ENCODE measurements at regions not wholly inside any gene's neighbourhood (a gene's known extent, or its start where the extent isn't known, plus 50 kb on each side); places are given as distances from the start of the nearest gene placed in this dataset.
"Not testable (repeated sequence)": the region's sequence is repeated elsewhere in the genome, so short reads cannot be mapped to it uniquely, and the experiment has no call there.

DNA sequence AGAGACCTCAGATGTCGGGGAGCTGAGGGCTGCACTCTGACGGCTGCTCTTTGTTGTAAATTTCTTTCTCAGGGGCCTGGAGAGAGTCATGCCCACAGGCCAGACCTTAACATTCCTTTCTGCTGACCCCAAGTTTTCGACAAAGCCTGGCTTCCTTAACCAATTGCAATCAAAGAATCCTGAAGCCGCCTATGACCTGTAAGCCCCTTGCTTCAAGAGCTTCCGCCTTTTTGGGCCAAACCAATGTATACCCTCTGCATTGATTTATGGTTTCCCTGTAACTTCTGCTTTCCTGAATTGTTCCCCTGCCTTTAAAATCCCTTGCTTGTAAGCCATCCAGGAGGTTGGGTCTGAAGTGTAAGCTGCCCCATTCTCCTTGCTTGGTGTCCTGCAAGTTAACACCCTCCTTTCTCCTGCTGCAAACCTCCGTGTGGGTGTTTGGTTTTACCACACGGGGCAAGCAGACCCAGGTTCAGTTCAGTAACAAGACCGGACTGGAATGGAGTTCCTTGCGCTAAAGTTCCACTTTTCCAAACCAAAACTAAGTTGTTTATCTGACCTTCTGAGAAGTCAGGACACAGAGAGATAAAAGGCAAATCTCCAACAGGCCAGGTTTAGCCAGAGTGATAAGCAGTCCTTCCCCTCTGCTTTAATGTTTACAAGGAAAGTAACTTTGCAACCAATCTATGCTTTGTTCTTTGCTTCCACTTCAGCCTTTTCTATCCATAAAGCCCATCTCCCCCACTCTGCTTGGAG is 141.6 kb downstream of the KCNJ12 start:
- DNase-seq: no peak

DNA sequence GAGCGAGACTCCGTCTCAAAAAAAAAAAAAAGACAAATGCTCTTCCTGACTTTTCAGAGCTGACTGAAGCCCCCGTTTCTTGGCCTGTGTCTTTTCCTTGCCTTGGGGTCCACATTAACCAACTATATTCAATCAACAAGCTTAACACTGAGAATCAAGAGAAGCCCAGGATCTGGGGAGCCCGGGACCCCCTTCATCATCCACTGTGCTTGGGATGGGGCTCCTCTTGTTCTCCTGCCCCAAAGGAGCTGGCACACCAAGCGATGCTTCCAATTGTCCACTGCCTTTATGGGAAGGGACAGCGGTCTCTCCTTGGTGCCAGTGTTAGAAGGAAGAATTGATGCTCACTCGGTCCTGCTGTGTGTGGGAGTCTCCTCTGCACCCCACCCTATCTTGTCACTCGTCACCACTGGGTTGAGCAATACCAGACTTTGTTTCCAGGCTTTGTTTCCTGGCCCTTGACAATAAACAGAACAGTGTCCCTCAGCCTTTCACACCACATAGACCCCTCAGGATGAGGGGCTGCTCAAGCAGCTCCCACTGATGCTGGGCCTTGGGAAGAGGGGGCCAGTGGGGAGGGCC is 146.7 kb downstream of the KCNJ12 start:
- no peak for DNase-seq

DNA sequence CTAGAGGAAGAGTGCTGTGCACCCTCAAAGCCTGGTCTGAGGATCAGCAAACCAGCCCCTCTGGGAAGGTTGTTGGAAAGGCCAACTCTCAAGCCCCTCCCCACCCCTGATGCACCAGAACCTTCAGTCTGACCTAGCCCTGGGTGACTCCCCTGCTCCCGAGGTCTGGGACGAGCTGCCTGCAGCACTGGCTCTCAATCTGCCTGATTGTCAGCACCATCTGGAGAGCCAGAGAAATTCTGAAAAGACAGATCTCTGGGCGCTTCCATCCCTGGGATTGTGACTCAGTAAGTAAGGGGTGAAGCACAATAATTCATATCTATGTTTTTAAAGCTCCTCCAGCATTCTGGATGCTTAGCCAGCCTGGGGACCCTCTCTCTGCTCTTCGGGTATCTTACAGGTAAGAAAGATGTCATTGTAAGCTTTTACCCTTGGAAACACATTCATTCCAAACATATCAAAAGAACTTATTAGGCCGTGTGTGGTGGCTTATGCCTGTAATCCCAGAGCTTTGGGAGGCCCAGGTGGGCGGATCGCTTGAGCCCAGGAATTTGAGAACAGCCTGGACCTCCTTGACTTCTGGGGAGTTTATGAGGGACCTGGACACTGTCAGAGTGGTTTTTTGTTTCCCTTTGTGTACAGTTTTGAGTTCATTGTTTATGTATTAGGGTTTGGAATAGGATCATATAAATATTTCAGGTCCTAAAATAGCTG is 147.5 kb downstream of the KCNJ12 start:
- DNase-seq: no peak

DNA sequence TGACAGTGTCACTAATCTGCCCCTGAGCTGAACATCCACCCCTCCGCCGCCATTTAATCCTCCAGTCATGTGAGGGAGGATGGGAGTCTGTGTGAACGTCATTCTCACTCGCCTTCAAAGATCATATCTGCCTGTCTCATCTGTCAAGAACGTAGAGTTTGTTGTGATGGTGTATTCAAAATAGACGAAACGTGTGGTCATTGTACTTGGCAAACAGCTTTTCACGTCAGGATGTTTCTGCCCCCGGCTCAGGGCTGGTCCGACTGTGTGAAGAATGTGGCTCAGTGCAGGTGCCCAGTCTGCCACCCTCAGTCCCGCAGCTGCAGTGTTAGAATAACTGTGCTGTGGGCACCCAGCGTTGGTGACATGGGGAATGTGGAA is 148.0 kb downstream of the KCNJ12 start:
- DNase-seq: no peak

GRCh38 chr17:21525464-21526130 is 149.4 kb downstream of the KCNJ12 start:
- DNase-seq: no peak

- DNase-seq: no peak
Observed at GRCh38 chr17:21528031-21528695, 152.0 kb downstream of the KCNJ12 start.

DNA sequence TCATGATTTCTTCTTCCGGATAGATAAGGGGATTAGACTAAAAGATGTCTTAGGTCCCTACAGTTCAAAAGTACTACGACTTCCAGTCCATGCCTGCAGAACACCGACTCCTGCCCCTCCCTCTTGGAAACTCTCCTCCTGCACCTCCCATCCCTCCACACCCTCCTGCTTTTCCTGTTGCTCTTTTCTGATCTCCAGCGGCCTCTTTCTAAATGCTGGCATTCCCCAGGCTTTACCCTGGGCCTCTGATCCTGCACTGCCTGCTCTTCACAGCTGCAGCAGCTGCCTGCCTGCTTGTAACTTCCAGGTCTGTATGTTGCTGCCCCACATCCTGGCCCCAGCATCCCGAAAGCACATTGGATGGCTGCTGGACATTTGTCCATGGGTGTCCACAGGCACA is 154.2 kb downstream of the KCNJ12 start:
- DNase-seq: no peak

GRCh38 chr17:21530841-21531240 is 154.7 kb downstream of the KCNJ12 start:
- no peak for DNase-seq

DNA sequence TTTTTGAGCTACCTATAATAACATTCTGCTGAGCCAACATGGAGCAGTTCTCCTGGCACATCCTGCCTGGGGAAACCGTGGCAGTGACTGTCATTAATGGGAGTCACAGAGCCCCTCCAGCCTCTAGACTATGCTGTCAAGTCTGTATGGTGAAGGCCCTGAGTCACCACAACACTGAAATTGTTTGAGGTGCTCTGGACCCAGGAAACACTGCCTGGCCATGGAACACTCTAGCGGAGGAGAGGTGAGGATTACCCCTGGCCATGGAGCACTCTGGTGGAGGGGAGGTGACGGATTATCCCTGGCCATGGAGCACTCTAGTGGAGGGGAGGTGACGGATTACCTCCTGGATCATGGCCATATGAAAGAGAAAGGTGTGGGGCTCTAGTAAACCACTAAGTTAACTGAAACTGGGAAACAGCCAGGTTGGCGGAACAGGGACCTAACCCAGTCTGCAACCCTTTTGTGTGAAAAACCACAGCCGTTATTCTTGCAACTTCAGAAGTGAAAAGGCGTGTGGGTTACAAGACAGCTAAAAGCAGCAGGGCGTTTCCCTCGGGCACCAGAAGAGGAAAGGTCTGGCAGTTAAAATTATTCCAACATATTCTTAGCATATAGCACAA is 156.7 kb downstream of the KCNJ12 start:
- DNase-seq: no peak

DNA sequence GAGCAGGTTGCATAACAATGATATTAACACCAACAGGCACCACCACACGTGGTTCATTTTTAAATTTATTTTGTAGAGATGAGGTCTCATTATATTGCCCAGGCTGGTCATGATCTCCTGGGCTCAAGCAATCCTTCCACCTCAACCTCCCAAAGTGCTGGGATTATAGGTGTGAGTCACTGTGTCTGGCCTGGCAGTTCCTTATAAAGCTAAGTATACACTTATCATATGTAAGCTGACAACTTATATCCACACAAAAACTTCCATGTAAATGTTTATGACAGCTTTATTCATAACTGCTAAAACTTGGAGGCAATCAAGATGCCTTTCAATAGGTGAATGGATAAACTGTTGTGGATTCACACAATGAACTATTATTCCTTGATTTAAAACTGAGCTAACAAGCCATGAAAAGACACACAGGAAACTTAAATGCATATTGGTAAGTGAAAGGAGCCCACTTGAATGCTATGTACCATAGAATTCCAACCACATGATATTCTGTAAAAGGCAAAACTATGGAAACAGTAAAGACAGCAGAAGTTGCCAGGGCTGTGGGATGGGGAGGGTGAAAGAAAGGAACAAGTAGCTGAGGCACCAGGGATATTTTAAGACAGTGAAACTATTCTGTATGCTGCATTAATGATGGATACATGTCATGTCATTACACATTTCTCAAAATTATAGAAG is 156.5 kb upstream of the KCNJ18 start:
- DNase-seq: no peak

DNA sequence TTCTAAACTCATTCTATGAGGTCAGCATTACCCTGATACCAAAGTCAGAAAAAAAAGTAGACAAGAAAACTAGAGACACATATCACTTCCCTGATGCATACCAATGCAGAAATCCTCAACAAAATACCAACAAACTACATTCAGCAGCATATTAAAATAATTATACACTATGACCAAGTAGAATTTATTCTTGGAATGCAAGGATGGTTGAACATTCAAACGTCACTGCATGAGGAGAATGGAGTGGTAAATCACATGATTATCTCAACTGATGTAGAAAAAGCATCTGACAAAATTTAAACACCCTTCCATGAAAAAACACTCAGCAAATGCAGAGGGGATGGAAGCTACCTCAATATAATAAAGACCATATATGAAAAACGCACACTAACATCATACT is 155.0 kb upstream of the KCNJ18 start:
- DNase-seq: no peak

GRCh38 chr17:21538615-21539014 is 153.7 kb upstream of the KCNJ18 start:
- no peak for DNase-seq

DNA sequence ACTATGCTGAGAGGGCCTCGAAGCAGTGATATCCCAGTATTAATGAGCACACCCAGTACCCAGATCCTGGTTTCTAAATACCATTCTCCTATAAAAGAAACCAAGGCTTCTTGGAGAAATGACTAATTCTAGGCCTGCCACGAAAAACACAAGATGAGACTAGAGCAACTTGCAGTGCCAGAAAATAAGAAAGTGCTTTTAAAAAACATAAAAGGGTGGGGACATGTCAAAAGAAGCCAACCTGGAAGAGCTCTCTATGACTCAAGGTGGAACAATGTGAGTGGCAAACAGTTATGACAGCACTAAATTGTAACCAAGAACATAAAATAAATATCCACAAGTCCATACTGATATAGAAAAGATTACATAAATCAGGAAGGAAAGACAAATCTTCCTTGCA is 153.2 kb upstream of the KCNJ18 start:
- DNase-seq: no peak

DNA sequence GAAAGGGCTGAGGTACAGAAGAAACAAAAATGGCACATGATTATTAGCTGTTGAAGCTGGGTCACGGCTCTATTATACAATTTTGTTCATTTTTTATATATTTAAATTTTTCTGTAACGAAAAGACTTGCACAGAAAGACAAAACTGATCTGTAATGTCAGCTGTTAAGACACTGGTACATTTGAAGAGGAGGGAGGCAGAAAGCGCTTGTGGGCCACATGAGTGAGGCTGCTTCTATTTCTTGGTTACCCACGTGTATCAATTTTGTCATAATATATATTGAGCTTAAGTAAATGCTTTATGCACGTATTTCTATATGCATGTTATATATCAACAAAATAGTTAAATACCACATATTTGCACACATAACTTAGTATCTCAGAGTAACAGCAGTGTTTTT is 151.8 kb upstream of the KCNJ18 start:
- DNase-seq: no peak

DNA sequence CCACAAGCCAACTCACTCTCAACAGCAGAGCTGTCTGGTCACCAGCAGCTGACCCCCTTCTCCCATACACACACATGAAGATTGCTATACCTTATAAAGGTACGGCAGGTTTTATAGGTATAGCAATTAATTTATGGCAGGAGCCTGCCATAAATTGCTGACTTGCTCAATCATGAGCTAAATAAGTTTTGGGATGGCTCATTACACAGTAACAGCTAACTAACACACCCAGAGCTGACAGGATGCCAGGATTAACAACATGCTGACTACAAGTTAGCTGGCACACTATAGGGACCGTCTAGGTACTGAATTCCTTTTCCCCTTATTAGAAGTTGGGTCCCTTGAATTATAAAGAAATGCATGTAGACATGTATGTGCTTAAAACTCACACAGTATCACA is 150.3 kb upstream of the KCNJ18 start:
- DNase-seq: no peak

DNA sequence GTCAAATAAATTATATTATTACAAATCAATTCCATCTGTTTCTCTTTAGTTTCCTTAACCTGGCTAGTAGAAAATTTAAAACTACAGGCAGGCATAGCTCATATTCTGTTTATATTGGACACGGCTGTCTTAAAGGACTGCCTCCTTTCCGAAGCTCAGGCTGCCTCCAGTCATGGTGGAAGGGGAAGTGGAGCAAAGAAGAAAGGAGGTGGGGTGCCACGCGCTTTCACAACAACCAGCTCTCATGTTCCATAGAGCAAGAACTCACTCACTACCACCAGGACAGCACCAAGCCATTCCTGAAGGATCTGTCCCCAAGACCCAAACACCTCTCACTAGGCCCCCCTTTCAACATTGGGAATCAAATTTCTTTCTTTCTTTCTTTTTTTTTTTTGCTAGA is 149.3 kb upstream of the KCNJ18 start:
- DNase-seq: no peak

- no peak for DNase-seq
Observed at GRCh38 chr17:21545064-21545463, 147.3 kb upstream of the KCNJ18 start.

DNA sequence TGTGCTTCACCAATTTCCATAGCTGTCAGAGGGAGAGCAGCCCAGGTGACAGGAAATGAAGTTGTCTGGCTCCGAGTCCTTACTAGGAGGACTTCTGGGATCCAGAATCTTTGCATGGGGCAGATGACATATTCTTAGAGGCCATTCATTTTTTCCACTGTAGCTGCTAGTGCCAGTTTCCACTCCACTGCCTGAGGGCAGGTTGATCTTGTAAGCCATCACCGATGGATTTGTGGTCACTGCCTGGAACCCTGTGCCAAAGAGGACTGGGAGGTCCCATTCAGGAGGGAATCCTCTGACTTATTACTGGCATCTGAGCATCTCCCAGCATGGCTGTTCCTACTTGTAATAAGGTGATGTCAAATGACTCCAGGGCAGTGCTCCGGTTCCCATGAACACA is 144.1 kb upstream of the KCNJ18 start:
- no peak for DNase-seq

DNA sequence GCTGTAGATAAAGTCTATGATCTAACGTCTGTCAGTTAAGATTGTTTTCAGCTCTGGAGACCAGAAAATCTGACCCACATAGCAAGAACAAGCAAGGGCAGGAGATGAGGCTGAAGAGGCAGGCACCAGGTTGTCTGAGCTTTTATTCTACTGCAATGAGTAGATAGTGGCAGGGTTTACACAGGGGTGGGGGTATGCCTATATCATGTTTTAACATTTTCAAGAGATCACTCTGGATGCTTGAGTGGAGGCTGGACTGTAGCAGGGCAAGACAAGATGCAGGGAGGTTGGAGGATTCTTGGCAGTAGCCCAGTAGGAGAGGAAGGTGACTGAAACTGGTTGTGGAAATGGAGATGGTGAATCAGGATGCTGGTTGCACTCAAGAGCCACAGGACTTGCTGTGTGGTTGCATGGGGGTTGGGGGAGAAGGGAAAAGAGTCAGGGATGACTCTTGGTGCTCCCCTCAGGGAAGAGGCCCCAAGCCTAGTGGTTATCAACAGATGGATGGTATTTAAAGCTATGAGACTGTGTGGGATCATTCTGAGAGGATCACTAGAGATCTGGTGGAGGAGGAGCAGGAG is 143.1 kb upstream of the KCNJ18 start:
- no peak for DNase-seq

DNA sequence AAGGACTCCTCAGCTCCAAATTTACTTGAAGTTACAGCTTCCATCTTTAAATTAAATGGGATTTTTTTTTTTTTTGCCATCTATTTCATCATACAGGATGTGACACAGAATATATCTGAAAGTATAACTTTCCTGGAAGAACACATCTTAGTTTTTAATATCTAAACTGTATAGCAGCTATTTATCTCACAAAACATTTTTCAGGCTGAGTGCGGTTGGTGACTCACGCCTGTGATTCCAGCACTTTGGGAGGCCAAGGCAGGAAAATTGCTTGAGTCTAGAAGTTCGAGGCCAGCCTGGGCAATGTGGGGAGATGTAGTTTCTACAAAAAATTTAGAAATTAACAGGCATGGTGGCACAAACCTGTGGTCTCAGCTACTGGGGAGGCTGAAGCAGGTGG is 142.3 kb upstream of the KCNJ18 start:
- not testable (repeated sequence) for DNase-seq

DNA sequence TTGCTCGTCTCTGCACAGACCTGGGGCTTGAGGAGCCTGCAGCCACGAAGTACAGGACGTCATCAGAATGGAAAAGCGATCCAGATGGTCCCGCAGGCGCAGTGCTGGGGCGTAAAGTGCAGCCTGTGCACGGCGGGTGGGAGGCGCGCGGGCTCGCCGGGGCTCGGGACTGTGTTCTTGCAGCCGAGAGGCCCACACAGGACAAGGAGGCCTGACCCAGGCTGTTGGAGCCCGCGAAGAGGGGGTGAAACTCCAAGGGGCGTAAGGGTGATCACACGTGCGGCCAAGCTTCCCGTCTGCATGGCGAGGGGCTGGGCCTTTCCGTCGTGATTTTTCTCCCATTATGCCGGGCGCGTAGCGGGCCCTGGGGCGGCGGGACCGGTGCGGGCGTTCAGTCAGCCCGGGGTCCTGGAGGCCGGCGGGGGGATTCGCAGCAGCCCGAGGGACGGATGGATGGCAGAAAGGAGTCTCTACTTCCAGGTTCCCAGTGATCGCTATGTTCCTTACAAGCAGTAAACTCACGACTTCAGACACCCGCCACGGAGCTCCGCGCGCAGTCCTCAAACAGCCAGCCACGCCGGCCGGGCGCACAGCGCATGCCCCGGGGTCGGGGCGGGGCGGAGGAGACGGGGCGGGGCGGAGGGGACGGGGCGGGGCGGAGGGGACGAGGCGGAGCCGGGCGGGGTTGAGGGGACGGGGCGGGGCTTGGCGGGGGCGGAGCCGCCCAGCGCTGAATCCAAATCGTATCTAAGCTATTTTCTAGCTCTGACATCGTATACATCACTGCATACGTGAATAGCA is 141.0 kb upstream of the KCNJ18 start:
- DNase-seq: peak; percentile 78
